ENCODE measurements at regions not wholly inside any gene's neighbourhood (a gene's known extent, or its start where the extent isn't known, plus 50 kb on each side); places are given as distances from the start of the nearest gene placed in this dataset.

GRCh38 chr4:115505326-115505725, 391.9 kb upstream of the NDST4 start:
- TF ChIP-seq POLR2A (IDR thresholded peaks at IDR 0.05) (no peak), CTCF (IDR thresholded peaks at IDR 0.05) (no peak)
